OCI-LY3 (cell line): ENCODE measurements at regions not wholly inside any gene's neighbourhood (a gene's known extent, or its start where the extent isn't known, plus 50 kb on each side); places are given as distances from the start of the nearest gene placed in this dataset.

Source experiments
- H2AFZ ChIP-seq: fragments of 200-600, 300-600 bp; shearing (Covaris generic); 2 replicates; pipeline ENCODE4 v1.6.0; 2014; ENCODE audit warnings: antibody characterized with exemption, low read depth, low read length
- H3K27ac ChIP-seq: fragments of 200-600, 300-600 bp; sonication (generic); 2 replicates; pipeline ENCODE4 v1.5.1; 2014; ENCODE audit warnings: mild to moderate bottlenecking, low read length, moderate library complexity, mixed read lengths
- H3K27me3 ChIP-seq: fragments of 200-600, 300-600 bp; sonication (generic); 2 replicates; pipeline ENCODE4 v1.6.1; 2014; ENCODE audit warnings: low read depth, low read length, mixed read lengths
- H3K36me3 ChIP-seq: fragments of 200-600, 300-600 bp; sonication (generic); replicated peaks from 2 replicates; pipeline ENCODE3; 2014; ENCODE audit warnings: low read depth, low read length, mixed read lengths
- H3K4me1 ChIP-seq: fragments of 300-600, 200-600 bp; sonication (generic); 2 replicates; pipeline ENCODE4 v1.6.1; 2014; ENCODE audit warnings: low read length, mixed read lengths
- H3K4me2 ChIP-seq: fragments of 200-600, 300-600 bp; sonication (generic); 2 replicates; pipeline ENCODE4 v1.6.1; 2014; ENCODE audit warnings: low read length, mixed read lengths
- H3K4me3 ChIP-seq: fragments of 300-600, 200-600 bp; sonication (generic); 2 replicates; pipeline ENCODE4 v1.5.1; 2014; ENCODE audit warnings: antibody characterized with exemption, mild to moderate bottlenecking, low read length, moderate library complexity
- H3K79me2 ChIP-seq: fragments of 300-600, 200-600 bp; shearing (Covaris generic); 2 replicates; pipeline ENCODE4 v1.6.1; 2014; ENCODE audit warnings: mild to moderate bottlenecking, low read length, mixed read lengths
- H3K9ac ChIP-seq: fragments of 300-600, 200-600 bp; shearing (Covaris generic); 2 replicates; pipeline ENCODE4 v1.6.0; 2014; ENCODE audit warnings: mild to moderate bottlenecking, low read length, moderate library complexity
- H3K9me3 ChIP-seq: fragments of 200-600, 300-600 bp; shearing (Covaris generic); 2 replicates; pipeline ENCODE4 v1.6.1; 2014; ENCODE audit warnings: low read length, mixed read lengths; ENCODE audit not compliant: insufficient read depth
- H4K20me1 ChIP-seq: fragments of 200-600, 300-600 bp; sonication (generic); 2 replicates; pipeline ENCODE4 v1.6.1; 2016; ENCODE audit warnings: low read length, mixed read lengths; ENCODE audit not compliant: insufficient read depth
- EZH2phosphoT487 ChIP-seq: fragments of 200-600 bp; shearing (Covaris generic); IDR thresholded peaks from 2 replicates; pipeline ENCODE4 v1.6.1; 2018; ENCODE audit warnings: antibody characterized with exemption, mixed run types, low read depth
- TF ChIP-seq, protein P1 (sequence below): fragments of 200-600, 300-600 bp; sonication (generic); IDR thresholded peaks from 2 replicates; pipeline ENCODE4 v1.5.1; 2014; ENCODE audit warnings: antibody characterized with exemption, low read length, low read depth

DNA sequence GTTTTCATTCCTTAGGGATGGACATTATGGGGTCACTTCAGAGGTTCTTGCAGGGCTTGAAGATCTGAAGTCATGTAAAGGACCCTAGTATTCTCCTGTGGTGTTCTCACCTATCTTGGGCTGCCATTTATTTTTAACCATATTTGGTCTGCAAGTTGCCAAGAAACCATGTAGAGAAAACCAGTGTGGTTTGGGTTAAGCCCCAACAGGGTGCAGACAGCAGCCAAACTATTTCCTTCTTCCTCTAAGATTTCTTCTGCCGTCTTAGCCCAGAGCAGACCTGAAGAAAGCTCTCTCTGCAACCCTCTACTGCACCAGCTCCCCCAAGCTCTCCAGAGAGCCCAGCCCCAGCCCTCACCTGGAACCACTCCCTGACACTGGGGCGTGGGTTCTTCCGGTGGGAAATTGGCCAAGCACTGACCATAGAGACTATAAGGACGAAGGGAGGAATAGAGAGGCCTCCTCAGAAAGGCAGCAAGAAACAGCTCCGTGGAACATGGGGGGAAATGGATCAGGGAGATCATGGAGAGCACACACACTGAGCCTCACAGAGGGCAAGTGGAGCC, 136.6 kb downstream of the SYF2 start:
- H3K27ac ChIP-seq = no peak overlapping the region
- no peaks in the 10 kb centered on the region for H3K27me3 ChIP-seq
- H2AFZ ChIP-seq = no peak overlapping the region
- H3K4me1 ChIP-seq = peaks cover 21% of the 10 kb centered on the region
- no peaks in the 10 kb centered on the region for H3K36me3 ChIP-seq
- TF ChIP-seq EZH2phosphoT487 = no peak
- TF ChIP-seq, protein P1, sequence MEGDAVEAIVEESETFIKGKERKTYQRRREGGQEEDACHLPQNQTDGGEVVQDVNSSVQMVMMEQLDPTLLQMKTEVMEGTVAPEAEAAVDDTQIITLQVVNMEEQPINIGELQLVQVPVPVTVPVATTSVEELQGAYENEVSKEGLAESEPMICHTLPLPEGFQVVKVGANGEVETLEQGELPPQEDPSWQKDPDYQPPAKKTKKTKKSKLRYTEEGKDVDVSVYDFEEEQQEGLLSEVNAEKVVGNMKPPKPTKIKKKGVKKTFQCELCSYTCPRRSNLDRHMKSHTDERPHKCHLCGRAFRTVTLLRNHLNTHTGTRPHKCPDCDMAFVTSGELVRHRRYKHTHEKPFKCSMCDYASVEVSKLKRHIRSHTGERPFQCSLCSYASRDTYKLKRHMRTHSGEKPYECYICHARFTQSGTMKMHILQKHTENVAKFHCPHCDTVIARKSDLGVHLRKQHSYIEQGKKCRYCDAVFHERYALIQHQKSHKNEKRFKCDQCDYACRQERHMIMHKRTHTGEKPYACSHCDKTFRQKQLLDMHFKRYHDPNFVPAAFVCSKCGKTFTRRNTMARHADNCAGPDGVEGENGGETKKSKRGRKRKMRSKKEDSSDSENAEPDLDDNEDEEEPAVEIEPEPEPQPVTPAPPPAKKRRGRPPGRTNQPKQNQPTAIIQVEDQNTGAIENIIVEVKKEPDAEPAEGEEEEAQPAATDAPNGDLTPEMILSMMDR = no peak
- H3K79me2 ChIP-seq = no peaks in the 10 kb centered on the region
- no peak overlapping the region for H3K4me2 ChIP-seq
- no peak overlapping the region for H3K4me3 ChIP-seq
- no peak overlapping the region for H3K9ac ChIP-seq
- no peaks in the 10 kb centered on the region for H4K20me1 ChIP-seq
- H3K9me3 ChIP-seq = no peaks in the 10 kb centered on the region

DNA sequence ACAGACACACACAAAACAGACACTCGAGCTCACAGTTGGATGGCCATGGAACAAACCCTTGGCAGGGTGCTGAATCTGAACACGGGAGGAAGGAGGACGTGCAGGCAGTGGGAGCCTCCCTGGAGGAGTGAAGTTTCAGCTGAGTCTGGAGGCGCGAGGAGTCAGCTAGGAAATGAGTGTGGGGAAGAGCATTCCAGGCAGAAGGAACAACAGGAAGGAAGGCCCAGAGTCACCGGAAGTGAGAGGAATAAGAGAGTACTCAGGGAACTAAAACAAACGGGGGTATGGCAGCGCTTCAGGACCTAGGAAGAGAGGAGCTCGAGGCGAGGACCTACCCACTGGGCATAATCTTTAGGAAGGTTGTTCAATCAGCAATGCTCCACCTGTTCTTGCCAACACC, 137.3 kb downstream of the SYF2 start:
- TF ChIP-seq, protein P1 = no peak
- TF ChIP-seq EZH2phosphoT487 = no peak
- Histone ChIP-seq H3K36me3 (no peaks in the 10 kb centered on the region), H3K9ac (no peak overlapping the region), H3K27me3 (no peaks in the 10 kb centered on the region), H3K9me3 (no peaks in the 10 kb centered on the region), H3K4me2 (no peak overlapping the region), H3K4me3 (no peak overlapping the region), H2AFZ (no peak overlapping the region), H3K27ac (no peak overlapping the region), H3K79me2 (no peaks in the 10 kb centered on the region), H4K20me1 (no peaks in the 10 kb centered on the region), H3K4me1 (peaks cover 21% of the 10 kb centered on the region)

DNA sequence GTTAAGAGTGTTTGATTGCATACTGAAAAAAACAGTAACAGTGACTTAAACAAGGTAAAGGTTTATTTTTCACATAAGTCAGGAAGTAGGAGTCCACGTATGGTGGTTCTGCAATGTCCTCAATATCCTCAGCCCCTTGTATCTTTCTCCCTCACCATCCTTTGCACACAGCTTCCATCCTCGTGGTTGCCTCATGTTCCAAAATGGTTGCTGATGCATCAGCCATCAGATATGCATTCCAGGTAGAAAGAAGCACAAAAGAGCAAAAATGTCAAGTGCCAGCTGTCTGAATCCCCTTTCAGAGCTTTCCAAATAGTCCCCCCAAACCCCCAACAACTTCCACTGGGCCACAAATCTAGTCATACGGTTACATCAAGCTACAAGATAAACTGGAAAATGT, 138.1 kb downstream of the SYF2 start:
- Histone ChIP-seq H4K20me1 (no peaks in the 10 kb centered on the region), H3K36me3 (no peaks in the 10 kb centered on the region), H3K4me2 (no peak overlapping the region), H3K9me3 (no peaks in the 10 kb centered on the region), H3K4me1 (peaks cover 16% of the 10 kb centered on the region), H3K27ac (no peak overlapping the region), H3K4me3 (no peak overlapping the region), H3K79me2 (no peaks in the 10 kb centered on the region), H2AFZ (no peak overlapping the region), H3K9ac (no peak overlapping the region), H3K27me3 (no peaks in the 10 kb centered on the region)
- TF ChIP-seq EZH2phosphoT487 = no peak
- TF ChIP-seq, protein P1 = no peak

DNA sequence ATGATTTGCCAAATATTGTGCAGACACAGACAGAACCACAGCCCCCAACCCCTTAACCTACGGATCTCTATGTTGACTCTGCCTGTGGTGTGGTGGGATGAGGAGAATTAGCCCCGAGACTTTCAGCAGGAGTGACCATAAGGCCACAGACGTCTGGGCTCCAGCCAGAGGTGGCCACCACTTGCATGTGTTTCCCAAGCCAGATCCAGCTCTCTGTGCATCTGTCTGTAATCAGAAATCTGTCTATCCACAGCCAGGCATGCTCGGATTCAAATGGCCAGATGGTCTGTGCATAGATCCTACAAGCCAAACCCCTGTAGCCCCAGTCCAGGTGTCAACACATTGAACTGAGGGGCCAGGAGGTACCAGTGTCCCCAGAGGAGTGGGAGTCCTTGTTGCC, 140.6 kb downstream of the SYF2 start:
- no peak for TF ChIP-seq EZH2phosphoT487
- TF ChIP-seq, protein P1 = no peak
- no peak overlapping the region for H3K9ac ChIP-seq
- no peaks in the 10 kb centered on the region for H3K36me3 ChIP-seq
- H3K4me1 ChIP-seq = peaks cover 9% of the 10 kb centered on the region
- no peak overlapping the region for H3K27ac ChIP-seq
- no peak overlapping the region for H3K4me2 ChIP-seq
- H3K27me3 ChIP-seq = no peaks in the 10 kb centered on the region
- H3K79me2 ChIP-seq = no peaks in the 10 kb centered on the region
- no peak overlapping the region for H2AFZ ChIP-seq
- H3K9me3 ChIP-seq = no peaks in the 10 kb centered on the region
- no peak overlapping the region for H3K4me3 ChIP-seq
- H4K20me1 ChIP-seq = no peaks in the 10 kb centered on the region
